HCT116 (cell line): ENCODE measurements at regions not wholly inside any gene's neighbourhood (a gene's known extent, or its start where the extent isn't known, plus 50 kb on each side); places are given as distances from the start of the nearest gene placed in this dataset.

ENCODE experiments used
- ATAC-seq: fragments of 200-7000 bp; cut with Tn5 transposase; 2 replicates; pipeline ENCODE4 v1.9.1; 2020; ENCODE audit warnings: mild to moderate bottlenecking, moderate library complexity
- BruUV-seq: library from RNA; stranded (reverse); fragments of 400-500 nt; replicated peaks from 2 replicates; lab custom pipeline; 2021; lab: Mats Ljungman, UMichigan
- CTCF ChIA-PET: fragments of 300-600 bp; sonication (Branson Sonifier 250); formaldehyde crosslinking; loops from one replicate; lab custom pipeline; 2021; ENCODE audit warnings: antibody characterized with exemption; lab: Charles Lee
- POLR2A ChIA-PET: fragments of 300-600, 350-600 bp; sonication (Branson Sonifier 250); formaldehyde crosslinking; loops from one replicate; lab custom pipeline; 2021; ENCODE audit warnings: antibody characterized with exemption; lab: Charles Lee
- RAD21 ChIA-PET, 2 experiments: fragments of 300-600 bp; sonication (Branson Sonifier 250); formaldehyde crosslinking; loops; one replicate each; lab custom pipeline; 2023; ENCODE audit warnings: low total read pairs in 2 of 2; ENCODE audit not compliant: uncharacterized antibody in 2 of 2, unreplicated experiment in 2 of 2, low non-redundant PET in 1 of 2; lab: Charles Lee
- DNase-seq: peaks from one replicate; pipeline ENCODE4 v3.0.0-alpha.2; 2010; ENCODE audit warnings: low read depth, low spot score
- H2AFZ ChIP-seq: fragments of 200-600 bp; shearing (Covaris generic), sonication (generic); 2 replicates; pipeline ENCODE4 v1.6.1; 2017; ENCODE audit warnings: low read depth, mixed run types, mixed read lengths, antibody characterized with exemption, low read length; ENCODE audit not compliant: poor library complexity, severe bottlenecking
- H3K27ac ChIP-seq: 2 replicates; pipeline ENCODE4 v1.5.1; 2012; ENCODE audit warnings: low read depth, low read length
- H3K27me3 ChIP-seq: fragments of 200-600 bp; sonication (generic); 2 replicates; pipeline ENCODE4 v1.6.1; 2016; ENCODE audit warnings: mixed run types, low read length, mixed read lengths; ENCODE audit not compliant: insufficient read depth
- H3K36me3 ChIP-seq, 2 experiments: fragments of 200-500 bp in 1 of 2; fragments of 200-600 bp in 1 of 2; sonication (Bioruptor generic) in 1 of 2; sonication (generic) in 1 of 2; 2 replicates each; pipeline versions ENCODE4 v1.5.1 to v1.6.1; 2014 to 2016; ENCODE audit warnings: low read length in 2 of 2, inconsistent platforms in 1 of 2, mixed read lengths in 1 of 2, mixed run types in 1 of 2; ENCODE audit not compliant: insufficient read depth in 2 of 2, control insufficient read depth in 1 of 2
- H3K4me1 ChIP-seq, 2 experiments: fragments of 200-600 bp in 1 of 2; sonication (generic) in 1 of 2; 2 replicates each; pipeline versions ENCODE4 v1.5.1 to v1.6.1; 2012 to 2017; ENCODE audit warnings: low read length in 2 of 2, inconsistent platforms in 1 of 2, mild to moderate bottlenecking in 1 of 2, mixed read lengths in 1 of 2, mixed run types in 1 of 2, moderate library complexity in 1 of 2; ENCODE audit not compliant: insufficient read depth in 2 of 2, control insufficient read depth in 1 of 2
- H3K4me2 ChIP-seq: fragments of 200-600 bp; sonication (generic); 2 replicates; pipeline ENCODE4 v1.6.1; 2017; ENCODE audit warnings: mixed run types, low read length, mixed read lengths
- H3K4me3 ChIP-seq, 2 experiments: fragments of 200-600 bp in 1 of 2; sonication (generic) in 1 of 2; replicated peaks in 1 of 2; 2 replicates each; pipeline ENCODE4 v1.5.1; 2011 to 2016; ENCODE audit warnings: low read length in 2 of 2, control low read depth in 1 of 2, low read depth in 1 of 2, mild to moderate bottlenecking in 1 of 2, mixed read lengths in 1 of 2, mixed run types in 1 of 2
- H3K79me2 ChIP-seq: fragments of 200-600 bp; sonication (generic); 2 replicates; pipeline ENCODE4 v1.6.1; 2017; ENCODE audit warnings: mild to moderate bottlenecking, mixed run types, low read length, moderate library complexity, mixed read lengths; ENCODE audit not compliant: insufficient read depth
- H3K9ac ChIP-seq: fragments of 200-600 bp; sonication (generic); 2 replicates; pipeline ENCODE4 v1.6.1; 2016; ENCODE audit warnings: low read length, mixed read lengths
- H3K9me2 ChIP-seq: fragments of 200-600 bp; sonication (generic), shearing (Covaris generic); 2 replicates; pipeline ENCODE4 v1.6.1; 2017; ENCODE audit warnings: mixed run types, mild to moderate bottlenecking, moderate library complexity; ENCODE audit not compliant: insufficient read depth
- H3K9me3 ChIP-seq, 2 experiments: fragments of 200-500 bp in 1 of 2; fragments of 200-600 bp in 1 of 2; sonication (Bioruptor generic) in 1 of 2; sonication (generic) in 1 of 2; 2 replicates each; pipeline ENCODE4 v1.6.1; 2014 to 2017; ENCODE audit warnings: low read length in 2 of 2, mixed read lengths in 2 of 2, inconsistent platforms in 1 of 2, low read depth in 1 of 2, mild to moderate bottlenecking in 1 of 2, mixed run types in 1 of 2, moderate library complexity in 1 of 2; ENCODE audit not compliant: control insufficient read depth in 1 of 2, insufficient read depth in 1 of 2
- H4K20me1 ChIP-seq: fragments of 200-600 bp; sonication (generic), shearing (Covaris generic); 2 replicates; pipeline ENCODE4 v1.6.1; 2017; ENCODE audit warnings: mixed run types, mild to moderate bottlenecking, moderate library complexity; ENCODE audit not compliant: insufficient read depth
- CBX3 ChIP-seq: IDR thresholded peaks from 2 replicates; pipeline ENCODE4 v1.6.1; 2012; ENCODE audit warnings: low read depth
- CEBPB ChIP-seq: IDR thresholded peaks from 2 replicates; pipeline ENCODE4 v1.6.1; 2012; ENCODE audit warnings: low read depth
- EGR1 ChIP-seq: IDR thresholded peaks from 2 replicates; pipeline ENCODE4 v1.6.1; 2012; ENCODE audit warnings: low read depth
- ELF1 ChIP-seq: IDR thresholded peaks from 2 replicates; pipeline ENCODE4 v1.6.1; 2012; ENCODE audit warnings: low read depth, borderline replicate concordance
- EZH2 ChIP-seq: fragments of 200-600 bp; sonication (generic); IDR thresholded peaks from 2 replicates; pipeline ENCODE4 v1.6.1; 2017; ENCODE audit warnings: antibody characterized with exemption, mixed run types
- EZH2phosphoT487 ChIP-seq: fragments of 200-600 bp; IDR thresholded peaks from 2 replicates; pipeline ENCODE4 v1.6.1; 2018; ENCODE audit warnings: antibody characterized with exemption, borderline replicate concordance
- FOSL1 ChIP-seq: IDR thresholded peaks from 2 replicates; pipeline ENCODE4 v1.6.1; 2012; ENCODE audit warnings: low read depth
- JUND ChIP-seq: IDR thresholded peaks from 2 replicates; pipeline ENCODE4 v1.6.1; 2012
- RAD21 ChIP-seq: IDR thresholded peaks from 2 replicates; pipeline ENCODE4 v1.6.1; 2012; ENCODE audit warnings: low read depth, mild to moderate bottlenecking
- SIN3A ChIP-seq: IDR thresholded peaks from 2 replicates; pipeline ENCODE4 v1.6.1; 2012; ENCODE audit warnings: low read depth
- SRF ChIP-seq: IDR thresholded peaks from 2 replicates; pipeline ENCODE4 v1.6.1; 2012; ENCODE audit warnings: low read depth
- TCF7L2 ChIP-seq: IDR thresholded peaks from 2 replicates; pipeline ENCODE4 v1.7.0; 2011; ENCODE audit warnings: borderline replicate concordance, inconsistent platforms; ENCODE audit not compliant: insufficient read depth, insufficient read length; ENCODE audit errors: extremely low read depth
- ZFX ChIP-seq: fragments of 450-650 bp; IDR thresholded peaks from 2 replicates; pipeline ENCODE4 v1.6.1; 2017
- ZNF274 ChIP-seq: fragments of 200-500 bp; sonication (Bioruptor generic); IDR thresholded peaks from 2 replicates; pipeline ENCODE4 v1.6.1; 2014; ENCODE audit warnings: mild to moderate bottlenecking, low read depth, low read length, inconsistent platforms
- intact Hi-C: fragments of 100-400 bp; cut with micrococcal nuclease; formaldehyde crosslinking; loops from 2 replicates; pipeline ENCODE4 v1.10.0; 2022
- TF ChIP-seq, protein P1 (sequence below): IDR thresholded peaks from 2 replicates; pipeline ENCODE4 v1.6.1; 2012; ENCODE audit warnings: low read depth
- TF ChIP-seq, protein P2 (sequence below): IDR thresholded peaks from 2 replicates; pipeline ENCODE4 v1.6.1; 2011; ENCODE audit warnings: mild to moderate bottlenecking, low read length, moderate library complexity; ENCODE audit not compliant: insufficient replicate concordance; ENCODE audit errors: extremely low read depth
- TF ChIP-seq, protein P3 (sequence below): IDR thresholded peaks from 2 replicates; pipeline ENCODE4 v1.6.1; 2012
- TF ChIP-seq, protein P4 (sequence below), 3 experiments: fragments of 200-600 bp in 1 of 3; sonication (generic) in 1 of 3; IDR thresholded peaks in 2 of 3; conservative IDR thresholded peaks in 1 of 3; 2 replicates each; pipeline ENCODE4 v1.5.1; 2012 to 2017; ENCODE audit warnings: low read depth in 2 of 3, low read length in 2 of 3, antibody characterized with exemption in 1 of 3, borderline replicate concordance in 1 of 3, control low read depth in 1 of 3, mild to moderate bottlenecking in 1 of 3, mixed read lengths in 1 of 3, mixed run types in 1 of 3, moderate library complexity in 1 of 3; ENCODE audit not compliant: insufficient read depth in 1 of 3

DNA sequence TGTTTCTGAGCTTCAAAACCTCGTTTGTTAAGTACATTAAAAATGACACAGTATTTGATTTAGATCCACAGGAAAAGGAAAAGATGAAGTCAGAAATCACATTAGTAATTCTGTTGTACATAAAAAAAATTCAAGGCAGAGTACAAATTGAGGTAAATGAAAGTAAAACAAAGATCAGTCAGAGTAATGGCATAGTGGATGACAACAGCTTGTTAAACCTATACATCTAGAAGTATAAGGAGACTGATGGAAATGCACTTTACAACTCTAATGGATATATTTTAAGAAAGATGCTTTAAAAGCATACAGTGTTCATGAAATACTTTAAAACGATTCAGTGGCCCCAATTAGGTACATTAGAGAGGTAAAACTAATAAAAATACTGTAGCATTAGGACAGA, 631.3 kb upstream of the SEMA6A start:
- Histone ChIP-seq H3K4me1 (no peaks in the 10 kb centered on the region), H3K79me2 (no peaks in the 10 kb centered on the region), H3K27ac (no peak overlapping the region), H3K27me3 (no peaks in the 10 kb centered on the region)
- BruUV-seq, result no TSS peak
- no peak for TF ChIP-seq CBX3
- no peak for TF ChIP-seq SIN3A
- TF ChIP-seq, protein P1, sequence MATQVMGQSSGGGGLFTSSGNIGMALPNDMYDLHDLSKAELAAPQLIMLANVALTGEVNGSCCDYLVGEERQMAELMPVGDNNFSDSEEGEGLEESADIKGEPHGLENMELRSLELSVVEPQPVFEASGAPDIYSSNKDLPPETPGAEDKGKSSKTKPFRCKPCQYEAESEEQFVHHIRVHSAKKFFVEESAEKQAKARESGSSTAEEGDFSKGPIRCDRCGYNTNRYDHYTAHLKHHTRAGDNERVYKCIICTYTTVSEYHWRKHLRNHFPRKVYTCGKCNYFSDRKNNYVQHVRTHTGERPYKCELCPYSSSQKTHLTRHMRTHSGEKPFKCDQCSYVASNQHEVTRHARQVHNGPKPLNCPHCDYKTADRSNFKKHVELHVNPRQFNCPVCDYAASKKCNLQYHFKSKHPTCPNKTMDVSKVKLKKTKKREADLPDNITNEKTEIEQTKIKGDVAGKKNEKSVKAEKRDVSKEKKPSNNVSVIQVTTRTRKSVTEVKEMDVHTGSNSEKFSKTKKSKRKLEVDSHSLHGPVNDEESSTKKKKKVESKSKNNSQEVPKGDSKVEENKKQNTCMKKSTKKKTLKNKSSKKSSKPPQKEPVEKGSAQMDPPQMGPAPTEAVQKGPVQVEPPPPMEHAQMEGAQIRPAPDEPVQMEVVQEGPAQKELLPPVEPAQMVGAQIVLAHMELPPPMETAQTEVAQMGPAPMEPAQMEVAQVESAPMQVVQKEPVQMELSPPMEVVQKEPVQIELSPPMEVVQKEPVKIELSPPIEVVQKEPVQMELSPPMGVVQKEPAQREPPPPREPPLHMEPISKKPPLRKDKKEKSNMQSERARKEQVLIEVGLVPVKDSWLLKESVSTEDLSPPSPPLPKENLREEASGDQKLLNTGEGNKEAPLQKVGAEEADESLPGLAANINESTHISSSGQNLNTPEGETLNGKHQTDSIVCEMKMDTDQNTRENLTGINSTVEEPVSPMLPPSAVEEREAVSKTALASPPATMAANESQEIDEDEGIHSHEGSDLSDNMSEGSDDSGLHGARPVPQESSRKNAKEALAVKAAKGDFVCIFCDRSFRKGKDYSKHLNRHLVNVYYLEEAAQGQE, result no peak
- TF ChIP-seq ELF1, result no peak
- TF ChIP-seq ZFX, result no peak
- no peak for TF ChIP-seq ZNF274
- TF ChIP-seq, protein P2, sequence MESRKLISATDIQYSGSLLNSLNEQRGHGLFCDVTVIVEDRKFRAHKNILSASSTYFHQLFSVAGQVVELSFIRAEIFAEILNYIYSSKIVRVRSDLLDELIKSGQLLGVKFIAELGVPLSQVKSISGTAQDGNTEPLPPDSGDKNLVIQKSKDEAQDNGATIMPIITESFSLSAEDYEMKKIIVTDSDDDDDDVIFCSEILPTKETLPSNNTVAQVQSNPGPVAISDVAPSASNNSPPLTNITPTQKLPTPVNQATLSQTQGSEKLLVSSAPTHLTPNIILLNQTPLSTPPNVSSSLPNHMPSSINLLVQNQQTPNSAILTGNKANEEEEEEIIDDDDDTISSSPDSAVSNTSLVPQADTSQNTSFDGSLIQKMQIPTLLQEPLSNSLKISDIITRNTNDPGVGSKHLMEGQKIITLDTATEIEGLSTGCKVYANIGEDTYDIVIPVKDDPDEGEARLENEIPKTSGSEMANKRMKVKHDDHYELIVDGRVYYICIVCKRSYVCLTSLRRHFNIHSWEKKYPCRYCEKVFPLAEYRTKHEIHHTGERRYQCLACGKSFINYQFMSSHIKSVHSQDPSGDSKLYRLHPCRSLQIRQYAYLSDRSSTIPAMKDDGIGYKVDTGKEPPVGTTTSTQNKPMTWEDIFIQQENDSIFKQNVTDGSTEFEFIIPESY, result no peak
- no peak for TF ChIP-seq JUND
- no peak for TF ChIP-seq EZH2
- no peak for TF ChIP-seq SRF
- TF ChIP-seq FOSL1, result no peak
- TF ChIP-seq, protein P3, sequence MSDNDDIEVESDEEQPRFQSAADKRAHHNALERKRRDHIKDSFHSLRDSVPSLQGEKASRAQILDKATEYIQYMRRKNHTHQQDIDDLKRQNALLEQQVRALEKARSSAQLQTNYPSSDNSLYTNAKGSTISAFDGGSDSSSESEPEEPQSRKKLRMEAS, result no peak
- TF ChIP-seq, protein P4, sequence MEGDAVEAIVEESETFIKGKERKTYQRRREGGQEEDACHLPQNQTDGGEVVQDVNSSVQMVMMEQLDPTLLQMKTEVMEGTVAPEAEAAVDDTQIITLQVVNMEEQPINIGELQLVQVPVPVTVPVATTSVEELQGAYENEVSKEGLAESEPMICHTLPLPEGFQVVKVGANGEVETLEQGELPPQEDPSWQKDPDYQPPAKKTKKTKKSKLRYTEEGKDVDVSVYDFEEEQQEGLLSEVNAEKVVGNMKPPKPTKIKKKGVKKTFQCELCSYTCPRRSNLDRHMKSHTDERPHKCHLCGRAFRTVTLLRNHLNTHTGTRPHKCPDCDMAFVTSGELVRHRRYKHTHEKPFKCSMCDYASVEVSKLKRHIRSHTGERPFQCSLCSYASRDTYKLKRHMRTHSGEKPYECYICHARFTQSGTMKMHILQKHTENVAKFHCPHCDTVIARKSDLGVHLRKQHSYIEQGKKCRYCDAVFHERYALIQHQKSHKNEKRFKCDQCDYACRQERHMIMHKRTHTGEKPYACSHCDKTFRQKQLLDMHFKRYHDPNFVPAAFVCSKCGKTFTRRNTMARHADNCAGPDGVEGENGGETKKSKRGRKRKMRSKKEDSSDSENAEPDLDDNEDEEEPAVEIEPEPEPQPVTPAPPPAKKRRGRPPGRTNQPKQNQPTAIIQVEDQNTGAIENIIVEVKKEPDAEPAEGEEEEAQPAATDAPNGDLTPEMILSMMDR (IDR thresholded peaks at IDR 0.05 in 2 of 3, conservative IDR thresholded peaks at IDR 0.05 in 1 of 3; ENCODE audit: borderline replicate concordance in 1 of 3, insufficient read depth in 1 of 3, low read depth in 2 of 3, low read length in 2 of 3), result no peak
- TF ChIP-seq EGR1, result no peak
- no peak for TF ChIP-seq TCF7L2
- no peak for TF ChIP-seq CEBPB
- no peak for TF ChIP-seq EZH2phosphoT487
- no peak for TF ChIP-seq RAD21
- TF ChIP-seq, all 23 proteins: peak for 0
- intact Hi-C loops, result no loop called here
- no peak overlapping the region for H3K4me3 ChIP-seq
- H3K9ac ChIP-seq, result no peak overlapping the region
- ATAC-seq, result no peak
- H3K9me3 ChIP-seq, result no peaks in the 10 kb centered on the region
- no peak for DNase-seq
- ChIA-PET RAD21 (no interaction called here), CTCF (no interaction called here), POLR2A (no interaction called here)
- H3K9me2 ChIP-seq, result no peaks in the 10 kb centered on the region
- H2AFZ ChIP-seq, result no peak overlapping the region
- H3K4me2 ChIP-seq, result no peak overlapping the region
- no peaks in the 10 kb centered on the region for H4K20me1 ChIP-seq
- no peaks in the 10 kb centered on the region for H3K36me3 ChIP-seq
